NCI-H446 (cell line): ENCODE measurements at regions not wholly inside any gene's neighbourhood (a gene's known extent, or its start where the extent isn't known, plus 50 kb on each side); places are given as distances from the start of the nearest gene placed in this dataset.

Source experiments
- DNase-seq, 2 experiments: peaks; one replicate each; lab custom pipeline; 2025; lab: John Stamatoyannopoulos, UW

- no peak for DNase-seq
Observed at GRCh38 chr14:62097072-62097471, 334.9 kb downstream of the SNAPC1 start.

- DNase-seq = no peak
Observed at GRCh38 chr14:62097824-62098223, 335.6 kb downstream of the SNAPC1 start.

GRCh38 chr14:62098357-62098756, 336.1 kb downstream of the SNAPC1 start:
- no peak for DNase-seq

- no peak for DNase-seq
Observed at GRCh38 chr14:62099091-62099490, 336.9 kb downstream of the SNAPC1 start.

- DNase-seq = no peak
Observed at GRCh38 chr14:62101189-62101588, 339.0 kb downstream of the SNAPC1 start.

- DNase-seq = no peak
Observed at GRCh38 chr14:62101673-62102348, 339.6 kb downstream of the SNAPC1 start.

GRCh38 chr14:62102349-62102725, 340.1 kb downstream of the SNAPC1 start:
- DNase-seq = no peak

GRCh38 chr14:62103464-62103863, 341.2 kb downstream of the SNAPC1 start:
- no peak for DNase-seq

- DNase-seq = no peak
Observed at GRCh38 chr14:62110941-62111340, 348.7 kb downstream of the SNAPC1 start.

- peak in 1 of 2 experiments; percentile 4 for DNase-seq
Observed at GRCh38 chr14:62117010-62117750, 355.0 kb downstream of the SNAPC1 start.

- no peak for DNase-seq
Observed at GRCh38 chr14:62117751-62118105, 355.5 kb downstream of the SNAPC1 start.

GRCh38 chr14:62118461-62118860, 356.2 kb downstream of the SNAPC1 start:
- DNase-seq = no peak

GRCh38 chr14:62118871-62119270, 356.7 kb downstream of the SNAPC1 start:
- DNase-seq = no peak

- DNase-seq = no peak
Observed at GRCh38 chr14:62123961-62124360, 361.7 kb downstream of the SNAPC1 start.

GRCh38 chr14:62125793-62126192, 363.6 kb downstream of the SNAPC1 start:
- DNase-seq = no peak

- peak; percentile 9 to 63 for DNase-seq
Observed at GRCh38 chr14:62126879-62127478, 364.8 kb downstream of the SNAPC1 start.

GRCh38 chr14:62130441-62130840, 368.2 kb downstream of the SNAPC1 start:
- no peak for DNase-seq

- no peak for DNase-seq
Observed at GRCh38 chr14:62133776-62134550, 371.7 kb downstream of the SNAPC1 start.

- DNase-seq = no peak
Observed at GRCh38 chr14:62138593-62138992, 376.4 kb downstream of the SNAPC1 start.

GRCh38 chr14:62141139-62141538, 378.9 kb downstream of the SNAPC1 start:
- DNase-seq = no peak

GRCh38 chr14:62143245-62143644, 381.0 kb downstream of the SNAPC1 start:
- DNase-seq = no peak

GRCh38 chr14:62144863-62145262, 382.6 kb downstream of the SNAPC1 start:
- no peak for DNase-seq

GRCh38 chr14:62146030-62146429, 383.8 kb downstream of the SNAPC1 start:
- no peak for DNase-seq
